ENCODE measurements at regions not wholly inside any gene's neighbourhood (a gene's known extent, or its start where the extent isn't known, plus 50 kb on each side); places are given as distances from the start of the nearest gene placed in this dataset.

GRCh38 chr2:6355886-6356761 is 509.6 kb downstream of the CMPK2 start:
- ChIA-PET CTCF (interaction anchor here (1.5 kb wide), 1 partner anchor 12 kb away, joined by 3 read pairs; no protein-coding TSS in a partner anchor), POLR2A (no interaction called here)
- no peak for DNase-seq
- H4K20me1 ChIP-seq (ENCODE audit: control insufficient read depth, insufficient read depth, low read length, poor library complexity, severe bottlenecking), result no peaks in the 10 kb centered on the region
- ATAC-seq (ENCODE audit: low read depth), result no peak
- peaks cover 25% of the 10 kb centered on the region for H3K4me1 Mint-ChIP-seq
- H3K4me1 ChIP-seq (ENCODE audit: control insufficient read depth in 2 of 2, insufficient read depth in 2 of 2, low read length in 2 of 2), result peaks cover 18 to 23% of the 10 kb centered on the region in 2 donors
- TF ChIP-seq CTCF (IDR thresholded peaks at IDR 0.05) (no peak), EZH2 (IDR thresholded peaks at IDR 0.05; ENCODE audit: borderline replicate concordance, insufficient read depth, low read depth, low read length, poor library complexity, severe bottlenecking) (no peak)
- intact Hi-C loops (cut with micrococcal nuclease), result no loop called here
- H3K27ac Mint-ChIP-seq, result no peak overlapping the region
- no peaks in the 10 kb centered on the region for H3K27me3 ChIP-seq (replicated peaks in 1 of 4; ENCODE audit: control extremely low read depth in 1 of 4, control insufficient read depth in 3 of 4, insufficient read depth in 4 of 4, low read length in 3 of 4)
- no peak overlapping the region for H3K9ac ChIP-seq (ENCODE audit: low read length)
- no peak overlapping the region for H3K4me3 ChIP-seq (ENCODE audit: control extremely low read depth in 1 of 5, extremely low read depth in 1 of 5, insufficient read depth in 1 of 5, low read depth in 2 of 5, low read length in 4 of 5)
- no peaks in the 10 kb centered on the region for H3K36me3 ChIP-seq (replicated peaks in 1 of 2; ENCODE audit: control extremely low read depth in 1 of 2, control insufficient read depth in 1 of 2, extremely low read depth in 1 of 2, insufficient read depth in 2 of 2, low read length in 1 of 2)
- H2AFZ ChIP-seq (ENCODE audit: insufficient read depth, low read depth, low read length, poor library complexity, severe bottlenecking), result no peak overlapping the region
- no peak overlapping the region for H3K27ac ChIP-seq (ENCODE audit: low read length in 2 of 2)
- peaks cover 0 to 3% (median 0%) of the 10 kb centered on the region in 3 donors for H3K9me3 ChIP-seq (ENCODE audit: control extremely low read depth in 1 of 3, control insufficient read depth in 2 of 3, insufficient read depth in 1 of 3, low read length in 2 of 3)
- no peaks in the 10 kb centered on the region for H3K9me3 Mint-ChIP-seq (ENCODE audit: insufficient read depth)
- peaks cover 3% of the 10 kb centered on the region for H3K27me3 Mint-ChIP-seq
- H3K4me2 ChIP-seq (replicated peaks; ENCODE audit: low read depth, low read length, poor library complexity, severe bottlenecking), result no peak overlapping the region
- no peaks in the 10 kb centered on the region for H3K79me2 ChIP-seq (ENCODE audit: control insufficient read depth, insufficient read depth, low read length)
- no peak overlapping the region for H3K4me3 Mint-ChIP-seq
- WGBS (ENCODE audit: insufficient coverage), result 80% methylated on average over 4 of the region's 6 CpGs

- Mint-ChIP-seq H3K27ac (no peak overlapping the region), H3K4me3 (no peak overlapping the region), H3K27me3 (peaks cover 3% of the 10 kb centered on the region), H3K9me3 (ENCODE audit: insufficient read depth) (no peaks in the 10 kb centered on the region), H3K4me1 (peaks cover 9% of the 10 kb centered on the region)
- 94% methylated on average over 2 of the region's 5 CpGs for WGBS (ENCODE audit: insufficient coverage)
- ChIA-PET CTCF (no interaction called here), POLR2A (no interaction called here)
- Histone ChIP-seq H3K27ac (ENCODE audit: low read length in 2 of 2) (no peak overlapping the region), H3K4me3 (ENCODE audit: control extremely low read depth in 1 of 5, extremely low read depth in 1 of 5, insufficient read depth in 1 of 5, low read depth in 2 of 5, low read length in 4 of 5) (no peak overlapping the region), H3K4me2 (replicated peaks; ENCODE audit: low read depth, low read length, poor library complexity, severe bottlenecking) (no peak overlapping the region), H4K20me1 (ENCODE audit: control insufficient read depth, insufficient read depth, low read length, poor library complexity, severe bottlenecking) (no peaks in the 10 kb centered on the region), H3K36me3 (replicated peaks in 1 of 2; ENCODE audit: control extremely low read depth in 1 of 2, control insufficient read depth in 1 of 2, extremely low read depth in 1 of 2, insufficient read depth in 2 of 2, low read length in 1 of 2) (no peaks in the 10 kb centered on the region), H3K9me3 (ENCODE audit: control extremely low read depth in 1 of 3, control insufficient read depth in 2 of 3, insufficient read depth in 1 of 3, low read length in 2 of 3) (peaks cover 0 to 3% (median 0%) of the 10 kb centered on the region in 3 donors), H2AFZ (ENCODE audit: insufficient read depth, low read depth, low read length, poor library complexity, severe bottlenecking) (no peak overlapping the region), H3K27me3 (replicated peaks in 1 of 4; ENCODE audit: control extremely low read depth in 1 of 4, control insufficient read depth in 3 of 4, insufficient read depth in 4 of 4, low read length in 3 of 4) (no peaks in the 10 kb centered on the region), H3K9ac (ENCODE audit: low read length) (no peak overlapping the region), H3K4me1 (ENCODE audit: control insufficient read depth in 2 of 2, insufficient read depth in 2 of 2, low read length in 2 of 2) (peaks cover 1 to 5% of the 10 kb centered on the region in 2 donors), H3K79me2 (ENCODE audit: control insufficient read depth, insufficient read depth, low read length) (no peaks in the 10 kb centered on the region)
- no peak for DNase-seq
- ATAC-seq (ENCODE audit: low read depth), result no peak
- TF ChIP-seq CTCF (IDR thresholded peaks at IDR 0.05) (no peak), EZH2 (IDR thresholded peaks at IDR 0.05; ENCODE audit: borderline replicate concordance, insufficient read depth, low read depth, low read length, poor library complexity, severe bottlenecking) (no peak)
- intact Hi-C loops (cut with micrococcal nuclease), result no loop called here
Observed at GRCh38 chr2:6358546-6358945, 507.2 kb downstream of the CMPK2 start.

Measured in B cell (primary cell).